ENCODE measurements at regions not wholly inside any gene's neighbourhood (a gene's known extent, or its start where the extent isn't known, plus 50 kb on each side); places are given as distances from the start of the nearest gene placed in this dataset.

DNA sequence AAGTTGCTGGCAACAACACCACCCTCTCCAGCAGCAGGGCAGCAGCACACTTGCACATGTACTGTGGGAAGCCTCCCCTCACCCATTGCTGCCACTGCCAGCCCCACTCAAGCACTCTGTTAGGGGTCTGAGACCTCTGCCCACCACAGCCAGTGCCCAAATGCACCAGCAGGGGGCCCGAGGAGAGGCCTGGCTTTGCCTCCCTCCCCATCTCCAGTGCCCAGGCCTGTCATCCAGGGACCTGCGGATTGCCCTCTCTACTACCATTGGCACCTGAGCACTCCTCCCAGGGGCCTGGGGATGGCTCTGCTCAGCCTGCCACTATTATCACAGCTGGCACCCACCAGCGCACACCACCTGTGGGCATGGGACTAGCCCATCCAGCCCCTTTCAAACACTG is 175.7 kb downstream of the PMAIP1 start:
- TF ChIP-seq ZNF350 (tag by site-specific recombination; IDR thresholded peaks at IDR 0.05): no peak
- no peak for TF ChIP-seq ZNF24 (tag by site-specific recombination; IDR thresholded peaks at IDR 0.05)
- no peak for TF ChIP-seq ATF2 (tag by site-specific recombination; IDR thresholded peaks at IDR 0.05; ENCODE audit: low read depth)
- TF ChIP-seq, protein P1, sequence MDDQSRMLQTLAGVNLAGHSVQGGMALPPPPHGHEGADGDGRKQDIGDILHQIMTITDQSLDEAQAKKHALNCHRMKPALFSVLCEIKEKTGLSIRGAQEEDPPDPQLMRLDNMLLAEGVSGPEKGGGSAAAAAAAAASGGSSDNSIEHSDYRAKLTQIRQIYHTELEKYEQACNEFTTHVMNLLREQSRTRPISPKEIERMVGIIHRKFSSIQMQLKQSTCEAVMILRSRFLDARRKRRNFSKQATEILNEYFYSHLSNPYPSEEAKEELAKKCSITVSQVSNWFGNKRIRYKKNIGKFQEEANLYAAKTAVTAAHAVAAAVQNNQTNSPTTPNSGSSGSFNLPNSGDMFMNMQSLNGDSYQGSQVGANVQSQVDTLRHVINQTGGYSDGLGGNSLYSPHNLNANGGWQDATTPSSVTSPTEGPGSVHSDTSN (CRISPR knock-in tag; IDR thresholded peaks at IDR 0.05): no peak
- TF ChIP-seq, protein P2, sequence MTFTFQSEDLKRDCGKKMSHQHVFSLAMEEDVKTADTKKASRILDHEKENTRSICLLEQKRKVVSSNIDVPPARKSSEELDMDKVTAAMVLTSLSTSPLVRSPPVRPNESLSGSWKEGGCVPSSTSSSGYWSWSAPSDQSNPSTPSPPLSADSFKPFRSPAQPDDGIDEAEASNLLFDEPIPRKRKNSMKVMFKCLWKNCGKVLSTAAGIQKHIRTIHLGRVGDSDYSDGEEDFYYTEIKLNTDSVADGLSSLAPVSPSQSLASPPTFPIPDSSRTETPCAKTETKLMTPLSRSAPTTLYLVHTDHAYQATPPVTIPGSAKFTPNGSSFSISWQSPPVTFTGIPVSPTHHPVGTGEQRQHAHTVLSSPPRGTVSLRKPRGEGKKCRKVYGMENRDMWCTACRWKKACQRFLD (tag by site-specific recombination; IDR thresholded peaks at IDR 0.05): no peak
- no peak for TF ChIP-seq YY1 (tag by site-specific recombination; IDR thresholded peaks at IDR 0.05)
- TF ChIP-seq SP7 (tag by site-specific recombination; IDR thresholded peaks at IDR 0.05): no peak
- no peak for TF ChIP-seq CTCF (tag by site-specific recombination; IDR thresholded peaks at IDR 0.05)
- TF ChIP-seq, protein P3, sequence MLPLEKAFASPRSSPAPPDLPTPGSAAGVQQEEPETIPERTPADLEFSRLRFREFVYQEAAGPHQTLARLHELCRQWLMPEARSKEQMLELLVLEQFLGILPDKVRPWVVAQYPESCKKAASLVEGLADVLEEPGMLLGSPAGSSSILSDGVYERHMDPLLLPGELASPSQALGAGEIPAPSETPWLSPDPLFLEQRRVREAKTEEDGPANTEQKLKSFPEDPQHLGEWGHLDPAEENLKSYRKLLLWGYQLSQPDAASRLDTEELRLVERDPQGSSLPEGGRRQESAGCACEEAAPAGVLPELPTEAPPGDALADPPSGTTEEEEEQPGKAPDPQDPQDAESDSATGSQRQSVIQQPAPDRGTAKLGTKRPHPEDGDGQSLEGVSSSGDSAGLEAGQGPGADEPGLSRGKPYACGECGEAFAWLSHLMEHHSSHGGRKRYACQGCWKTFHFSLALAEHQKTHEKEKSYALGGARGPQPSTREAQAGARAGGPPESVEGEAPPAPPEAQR (tag by site-specific recombination; IDR thresholded peaks at IDR 0.05): no peak

Data from HEK293 (cell line).